PC-9 (cell line): ENCODE measurements at regions not wholly inside any gene's neighbourhood (a gene's known extent, or its start where the extent isn't known, plus 50 kb on each side); places are given as distances from the start of the nearest gene placed in this dataset.

ENCODE experiments used
- EZH2 ChIP-seq: fragments of 200-600 bp; sonication (generic); IDR thresholded peaks from 2 replicates; pipeline ENCODE4 v1.8.0; 2017; ENCODE audit warnings: antibody characterized with exemption, low read depth
- TF ChIP-seq, protein P1 (sequence below): fragments of 200-600 bp; sonication (generic); conservative IDR thresholded peaks from 2 replicates; pipeline ENCODE4 v1.6.1; 2017; ENCODE audit warnings: mixed run types, antibody characterized with exemption, mild to moderate bottlenecking, moderate library complexity

DNA sequence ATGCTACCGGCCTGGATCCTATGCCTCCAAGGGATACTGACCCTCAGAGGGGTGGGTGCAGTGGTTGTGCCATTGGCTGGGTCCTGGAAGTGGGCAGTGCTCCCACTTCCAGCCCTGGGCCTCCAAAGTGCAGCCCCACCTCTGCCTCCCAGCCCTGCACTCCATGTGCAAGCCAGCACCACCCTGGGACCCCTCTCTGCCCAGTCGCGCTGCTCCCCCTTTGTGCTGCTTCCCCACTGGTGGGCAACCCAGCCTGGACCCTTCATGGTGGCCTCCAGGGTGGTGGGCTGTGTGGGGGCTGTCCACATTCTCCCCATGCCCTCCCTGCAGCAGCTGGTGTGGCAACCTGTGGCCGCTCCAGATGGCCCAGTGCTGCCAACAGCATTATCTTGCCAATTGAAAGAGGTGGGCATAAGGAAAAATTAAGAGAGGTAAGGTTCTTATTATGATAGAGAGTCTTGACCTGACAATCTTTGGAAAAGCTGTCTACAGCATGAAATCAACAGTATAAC is 309.7 kb downstream of the GUCY2F start:
- TF ChIP-seq, protein P1, sequence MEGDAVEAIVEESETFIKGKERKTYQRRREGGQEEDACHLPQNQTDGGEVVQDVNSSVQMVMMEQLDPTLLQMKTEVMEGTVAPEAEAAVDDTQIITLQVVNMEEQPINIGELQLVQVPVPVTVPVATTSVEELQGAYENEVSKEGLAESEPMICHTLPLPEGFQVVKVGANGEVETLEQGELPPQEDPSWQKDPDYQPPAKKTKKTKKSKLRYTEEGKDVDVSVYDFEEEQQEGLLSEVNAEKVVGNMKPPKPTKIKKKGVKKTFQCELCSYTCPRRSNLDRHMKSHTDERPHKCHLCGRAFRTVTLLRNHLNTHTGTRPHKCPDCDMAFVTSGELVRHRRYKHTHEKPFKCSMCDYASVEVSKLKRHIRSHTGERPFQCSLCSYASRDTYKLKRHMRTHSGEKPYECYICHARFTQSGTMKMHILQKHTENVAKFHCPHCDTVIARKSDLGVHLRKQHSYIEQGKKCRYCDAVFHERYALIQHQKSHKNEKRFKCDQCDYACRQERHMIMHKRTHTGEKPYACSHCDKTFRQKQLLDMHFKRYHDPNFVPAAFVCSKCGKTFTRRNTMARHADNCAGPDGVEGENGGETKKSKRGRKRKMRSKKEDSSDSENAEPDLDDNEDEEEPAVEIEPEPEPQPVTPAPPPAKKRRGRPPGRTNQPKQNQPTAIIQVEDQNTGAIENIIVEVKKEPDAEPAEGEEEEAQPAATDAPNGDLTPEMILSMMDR = no peak
- TF ChIP-seq EZH2 = no peak
